ENCODE measurements at regions not wholly inside any gene's neighbourhood (a gene's known extent, or its start where the extent isn't known, plus 50 kb on each side); places are given as distances from the start of the nearest gene placed in this dataset.
"Not testable (repeated sequence)": the region's sequence is repeated elsewhere in the genome, so short reads cannot be mapped to it uniquely, and the experiment has no call there.

GRCh38 chr14:105647784-105648608, 121.6 kb downstream of the TMEM121 start:
- TF ChIP-seq, protein P1, sequence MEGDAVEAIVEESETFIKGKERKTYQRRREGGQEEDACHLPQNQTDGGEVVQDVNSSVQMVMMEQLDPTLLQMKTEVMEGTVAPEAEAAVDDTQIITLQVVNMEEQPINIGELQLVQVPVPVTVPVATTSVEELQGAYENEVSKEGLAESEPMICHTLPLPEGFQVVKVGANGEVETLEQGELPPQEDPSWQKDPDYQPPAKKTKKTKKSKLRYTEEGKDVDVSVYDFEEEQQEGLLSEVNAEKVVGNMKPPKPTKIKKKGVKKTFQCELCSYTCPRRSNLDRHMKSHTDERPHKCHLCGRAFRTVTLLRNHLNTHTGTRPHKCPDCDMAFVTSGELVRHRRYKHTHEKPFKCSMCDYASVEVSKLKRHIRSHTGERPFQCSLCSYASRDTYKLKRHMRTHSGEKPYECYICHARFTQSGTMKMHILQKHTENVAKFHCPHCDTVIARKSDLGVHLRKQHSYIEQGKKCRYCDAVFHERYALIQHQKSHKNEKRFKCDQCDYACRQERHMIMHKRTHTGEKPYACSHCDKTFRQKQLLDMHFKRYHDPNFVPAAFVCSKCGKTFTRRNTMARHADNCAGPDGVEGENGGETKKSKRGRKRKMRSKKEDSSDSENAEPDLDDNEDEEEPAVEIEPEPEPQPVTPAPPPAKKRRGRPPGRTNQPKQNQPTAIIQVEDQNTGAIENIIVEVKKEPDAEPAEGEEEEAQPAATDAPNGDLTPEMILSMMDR (IDR thresholded peaks at IDR 0.05; ENCODE audit: low read depth, low read length), result no peak
- TF ChIP-seq POLR2A (IDR thresholded peaks at IDR 0.05; ENCODE audit: extremely low read depth, insufficient read length) (no peak), MYC (IDR thresholded peaks at IDR 0.05; ENCODE audit: low read depth, low read length) (no peak)
- TF ChIP-seq, protein P2, sequence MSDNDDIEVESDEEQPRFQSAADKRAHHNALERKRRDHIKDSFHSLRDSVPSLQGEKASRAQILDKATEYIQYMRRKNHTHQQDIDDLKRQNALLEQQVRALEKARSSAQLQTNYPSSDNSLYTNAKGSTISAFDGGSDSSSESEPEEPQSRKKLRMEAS (IDR thresholded peaks at IDR 0.05; ENCODE audit: low read depth, low read length), result no peak
- H3K4me3 ChIP-seq (ENCODE audit: low read depth, low read length), result no peak overlapping the region

GRCh38 chr14:105648609-105649535, 122.5 kb downstream of the TMEM121 start:
- H3K4me3 ChIP-seq (ENCODE audit: low read depth, low read length); DNase-seq (ENCODE audit: low read depth): not testable (repeated sequence)

More at GRCh38 chr14:105647784-105648608, 121.6 kb downstream of the TMEM121 start:
- DNase-seq (ENCODE audit: low read depth), result no peak

DNA sequence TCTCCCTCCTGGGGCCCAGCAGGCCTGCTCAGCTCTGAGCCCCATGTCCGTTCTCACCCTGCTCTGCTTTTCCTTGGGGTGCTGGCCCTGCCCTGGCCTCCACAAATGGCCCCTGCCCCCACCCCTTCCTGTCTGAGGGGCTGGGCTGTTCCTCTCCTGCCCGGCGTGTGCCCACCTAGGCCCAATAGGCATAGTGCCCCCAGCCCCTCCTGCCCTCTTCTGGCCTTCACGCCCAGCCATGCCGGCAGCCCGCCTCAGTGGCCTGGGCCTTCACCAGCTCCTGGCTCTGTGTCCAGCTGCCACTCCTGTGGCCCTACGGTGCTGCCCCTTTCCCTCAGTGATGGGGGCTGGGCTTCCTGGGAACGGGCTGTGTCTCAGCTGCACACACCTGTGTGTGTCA, 125.9 kb downstream of the TMEM121 start:
- DNase-seq (ENCODE audit: low read depth), result not testable (repeated sequence)

GRCh38 chr14:105653921-105654320, 127.5 kb downstream of the TMEM121 start:
- not testable (repeated sequence) for DNase-seq (ENCODE audit: low read depth); H3K4me3 ChIP-seq (ENCODE audit: low read depth, low read length)

More for the DNA sequence above, 125.9 kb downstream of the TMEM121 start:
- H3K4me3 ChIP-seq (ENCODE audit: low read depth, low read length), result not testable (repeated sequence)

DNA sequence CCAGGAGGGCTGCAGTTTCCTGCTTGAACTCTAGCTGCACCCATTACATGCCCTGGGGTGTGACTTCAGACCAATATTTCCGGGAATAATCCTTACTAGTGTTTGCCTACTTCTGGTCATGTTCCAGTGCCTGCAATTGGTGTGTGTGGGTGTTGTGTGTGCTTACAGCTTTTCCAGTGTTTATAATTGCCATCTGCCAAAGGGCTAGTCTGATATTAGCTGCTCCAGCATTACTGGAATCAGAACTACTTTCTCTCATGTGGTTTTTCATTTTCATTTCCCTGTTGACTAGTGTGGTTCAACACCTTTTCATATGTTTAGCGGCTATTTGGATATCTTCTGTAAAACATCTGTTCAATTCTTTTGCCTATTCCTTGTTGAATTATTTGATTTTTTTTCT, 132.9 kb downstream of the TMEM121 start:
- H3K4me3 ChIP-seq (ENCODE audit: low read depth, low read length); DNase-seq (ENCODE audit: low read depth): not testable (repeated sequence)

DNA sequence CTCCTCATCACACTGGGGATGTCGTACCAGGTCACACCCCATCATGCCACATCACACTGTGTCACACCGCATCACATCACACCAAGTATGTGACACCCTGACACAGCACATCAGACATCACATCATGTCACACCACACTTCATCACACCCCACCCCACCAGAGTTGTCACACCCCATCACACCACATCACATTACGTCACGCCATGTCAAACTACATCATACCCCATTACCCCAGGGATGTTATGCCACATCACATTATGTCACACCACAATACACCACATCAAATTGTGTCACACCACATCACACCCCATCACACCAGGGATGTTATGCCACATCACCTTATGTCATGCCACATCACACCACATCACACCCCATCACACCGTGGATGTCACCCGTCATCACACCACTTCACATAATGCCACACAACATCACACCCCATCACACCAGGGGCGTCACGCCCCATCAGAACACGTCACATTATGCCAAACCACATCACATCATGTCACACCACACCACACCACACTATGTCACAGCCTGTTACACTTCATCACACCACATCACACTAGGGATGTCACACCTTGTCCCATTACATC, 133.6 kb downstream of the TMEM121 start:
- DNase-seq (ENCODE audit: low read depth), result no peak
- TF ChIP-seq, protein P1 (IDR thresholded peaks at IDR 0.05; ENCODE audit: low read depth, low read length), result no peak
- TF ChIP-seq MYC (IDR thresholded peaks at IDR 0.05; ENCODE audit: low read depth, low read length) (no peak), POLR2A (IDR thresholded peaks at IDR 0.05; ENCODE audit: extremely low read depth, insufficient read length) (no peak)
- TF ChIP-seq, protein P2 (IDR thresholded peaks at IDR 0.05; ENCODE audit: low read depth, low read length), result no peak
- H3K4me3 ChIP-seq (ENCODE audit: low read depth, low read length), result no peak overlapping the region

DNA sequence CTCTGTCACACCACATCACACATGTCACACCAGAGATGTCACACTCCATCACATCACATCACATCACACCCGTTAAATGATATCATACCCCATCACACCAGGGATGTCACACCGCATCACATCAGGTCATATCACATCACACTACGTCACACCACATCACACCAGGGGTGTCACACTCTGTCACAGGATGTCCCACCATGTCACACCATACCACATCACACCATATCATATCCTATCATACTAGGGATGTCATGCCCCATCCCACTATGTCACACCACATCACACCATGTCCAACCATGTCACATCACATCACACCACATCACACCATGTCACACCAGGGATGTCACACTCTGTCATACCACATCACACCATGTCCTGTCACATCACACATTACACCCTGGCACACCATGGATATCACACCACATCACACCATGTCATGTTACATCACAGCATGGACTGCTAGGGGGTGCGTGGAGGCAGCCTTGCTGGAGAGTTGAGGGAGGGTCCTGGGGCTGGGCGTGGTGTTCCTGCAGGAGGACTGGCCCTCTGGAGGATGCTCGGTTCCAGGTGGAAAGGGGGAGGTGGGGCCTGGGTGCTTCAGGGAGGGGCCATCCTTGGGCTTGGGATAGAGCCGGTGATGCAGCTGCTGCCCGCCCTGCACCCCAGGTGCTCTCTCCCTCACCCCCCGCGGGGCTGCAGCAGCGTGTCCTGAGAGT, 134.6 kb downstream of the TMEM121 start:
- H3K4me3 ChIP-seq (ENCODE audit: low read depth, low read length), result no peak overlapping the region
- DNase-seq (ENCODE audit: low read depth), result no peak
- TF ChIP-seq POLR2A (IDR thresholded peaks at IDR 0.05; ENCODE audit: extremely low read depth, insufficient read length) (no peak), MYC (IDR thresholded peaks at IDR 0.05; ENCODE audit: low read depth, low read length) (no peak)
- TF ChIP-seq, protein P1 (IDR thresholded peaks at IDR 0.05; ENCODE audit: low read depth, low read length), result no peak
- TF ChIP-seq, protein P2 (IDR thresholded peaks at IDR 0.05; ENCODE audit: low read depth, low read length), result no peak

DNA sequence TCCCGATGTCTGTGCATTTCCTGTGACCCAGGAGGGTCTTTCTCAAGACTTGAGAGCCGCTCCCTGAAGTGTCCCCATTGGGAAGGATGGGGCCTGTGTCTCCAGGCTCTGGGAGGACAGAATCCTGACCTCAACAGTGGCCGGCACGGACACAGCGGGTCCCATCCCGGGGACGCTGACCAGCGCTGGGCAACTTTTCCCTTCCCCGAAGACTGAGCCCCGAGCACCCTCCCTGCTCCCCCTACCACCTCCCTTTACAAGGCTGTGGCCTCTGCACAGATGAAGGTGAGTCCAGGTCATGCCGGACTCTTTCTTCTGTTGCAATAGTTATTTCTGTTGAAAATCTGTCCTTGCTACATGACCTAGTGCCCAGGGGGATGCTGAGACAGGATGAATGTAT, 135.7 kb downstream of the TMEM121 start:
- DNase-seq (ENCODE audit: low read depth); H3K4me3 ChIP-seq (ENCODE audit: low read depth, low read length): not testable (repeated sequence)

GRCh38 chr14:105662592-105662991, 136.2 kb downstream of the TMEM121 start:
- DNase-seq (ENCODE audit: low read depth); H3K4me3 ChIP-seq (ENCODE audit: low read depth, low read length): not testable (repeated sequence)

DNA sequence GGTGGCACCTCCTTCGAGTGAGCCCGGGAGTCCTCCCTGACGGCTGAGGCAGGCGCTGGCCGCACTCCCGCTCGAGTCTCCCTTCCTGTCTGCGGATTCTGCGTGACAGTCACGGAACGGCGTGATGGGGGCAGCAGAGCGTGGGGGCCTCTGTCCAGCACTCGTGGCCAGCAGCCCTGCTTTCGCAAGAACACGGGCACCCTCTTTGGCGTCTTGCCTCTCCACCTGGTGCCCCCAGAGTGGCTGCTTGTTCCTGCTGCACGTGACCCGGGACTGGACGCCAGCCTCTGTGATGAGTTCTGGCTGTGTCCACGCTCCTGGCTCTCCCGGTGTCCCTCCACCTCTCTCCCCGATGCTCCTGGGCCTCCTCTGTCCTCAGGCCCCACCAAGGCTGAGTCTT, 136.9 kb downstream of the TMEM121 start:
- not testable (repeated sequence) for DNase-seq (ENCODE audit: low read depth); H3K4me3 ChIP-seq (ENCODE audit: low read depth, low read length)

DNA sequence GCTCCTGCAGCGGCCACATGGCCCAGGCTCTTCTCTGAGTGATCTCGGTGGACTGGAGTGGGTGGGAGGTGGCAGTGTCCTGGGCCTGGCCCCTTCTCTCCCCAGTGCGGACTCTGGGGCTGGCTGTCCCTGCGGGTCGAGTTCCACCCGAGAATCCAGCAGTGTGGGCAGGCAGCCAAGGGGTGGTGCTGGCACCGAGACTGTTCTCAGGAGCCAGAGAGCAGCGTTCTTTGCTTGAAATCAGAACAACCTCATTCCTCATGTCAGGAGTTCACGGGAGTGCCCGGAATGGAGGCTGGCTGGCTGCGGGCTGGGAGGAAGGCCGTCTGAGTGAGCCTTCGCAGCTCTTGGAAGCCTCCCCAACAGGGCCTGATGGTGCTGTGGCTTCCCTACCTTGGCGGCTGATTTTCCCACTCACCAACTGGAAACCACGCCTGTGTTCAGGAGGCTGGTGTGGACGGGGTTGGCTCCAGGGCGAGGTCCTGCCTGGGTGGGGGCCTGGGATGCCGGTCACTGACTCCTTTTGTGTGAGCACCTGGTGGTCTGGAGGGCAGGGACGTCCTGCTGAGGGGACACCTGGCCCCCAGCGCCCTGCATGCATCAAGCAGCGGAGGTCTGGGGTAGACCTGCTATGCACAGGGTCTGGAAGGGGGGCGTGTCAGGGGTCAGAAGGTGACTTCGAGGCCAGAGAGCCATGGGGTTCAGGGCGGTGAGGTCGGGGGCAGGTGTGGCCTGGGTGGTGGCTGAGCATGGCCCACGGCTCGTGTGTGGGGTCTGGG, 137.6 kb downstream of the TMEM121 start:
- H3K4me3 ChIP-seq (ENCODE audit: low read depth, low read length); DNase-seq (ENCODE audit: low read depth): not testable (repeated sequence)

Data from NB4 (cell line).